ENCODE measurements at regions not wholly inside any gene's neighbourhood (a gene's known extent, or its start where the extent isn't known, plus 50 kb on each side); places are given as distances from the start of the nearest gene placed in this dataset.

DNA sequence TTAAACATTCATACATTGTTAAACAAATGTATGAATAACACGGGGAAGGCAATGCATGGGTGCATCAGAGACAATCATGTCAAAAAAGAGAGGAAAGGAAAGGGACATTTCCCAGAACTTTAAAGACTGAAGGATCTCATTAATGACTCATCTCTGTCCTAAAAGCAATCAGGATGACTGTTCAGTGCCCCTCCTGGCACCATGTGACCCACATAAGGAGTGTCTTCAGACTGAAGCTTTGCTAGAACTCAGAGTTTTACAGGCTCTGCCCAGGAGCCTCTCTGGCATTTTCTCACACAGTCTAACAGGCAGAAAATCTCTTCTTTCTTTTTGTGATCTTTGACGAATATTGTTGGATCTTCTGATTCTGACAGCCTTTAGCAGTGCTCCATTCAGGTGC lies 315.3 kb downstream of the OTUD1 start:
- H3K4me2 ChIP-seq (ENCODE audit: low read length) = no peak overlapping the region
- H3K4me1 ChIP-seq (ENCODE audit: insufficient read depth, low read length) = no peaks in the 10 kb centered on the region
- Mint-ChIP-seq H3K4me3 (ENCODE audit: unreplicated experiment) (no peak overlapping the region), H3K4me1 (ENCODE audit: low read depth, unreplicated experiment) (no peaks in the 10 kb centered on the region), H3K9me3 (ENCODE audit: unreplicated experiment) (no peaks in the 10 kb centered on the region), H3K27ac (ENCODE audit: unreplicated experiment) (no peak overlapping the region), H3K27me3 (ENCODE audit: low read depth, unreplicated experiment) (no peaks in the 10 kb centered on the region), H3K36me3 (ENCODE audit: low read depth, unreplicated experiment) (no peaks in the 10 kb centered on the region)
- H2AFZ ChIP-seq (ENCODE audit: low read depth, low read length) = no peak overlapping the region
- H3K27ac ChIP-seq (ENCODE audit: low read depth, low read length) = no peak overlapping the region
- H3K4me3 ChIP-seq (ENCODE audit: insufficient read depth, low read depth, low read length) = no peak overlapping the region
- H3K36me3 ChIP-seq (ENCODE audit: insufficient read depth, low read length) = no peaks in the 10 kb centered on the region
- H3K9me3 ChIP-seq (ENCODE audit: insufficient read depth, low read depth, low read length) = no peaks in the 10 kb centered on the region
- H3K79me2 ChIP-seq (ENCODE audit: insufficient read depth, low read length) = no peaks in the 10 kb centered on the region
- FAIRE-seq = no peak
- DNase-seq (ENCODE audit: low read depth) = no peak
- TF ChIP-seq CTCF (IDR thresholded peaks at IDR 0.05; ENCODE audit: insufficient read depth, low read depth, low read length) (no peak), EZH2 (IDR thresholded peaks at IDR 0.05; ENCODE audit: insufficient read depth, low read length) (no peak)
- no peak overlapping the region for H3K9ac ChIP-seq (ENCODE audit: low read length)
- H4K20me1 ChIP-seq (ENCODE audit: insufficient read depth, low read length) = no peaks in the 10 kb centered on the region
- H3K27me3 ChIP-seq (ENCODE audit: insufficient read depth, low read length) = no peaks in the 10 kb centered on the region

DNA sequence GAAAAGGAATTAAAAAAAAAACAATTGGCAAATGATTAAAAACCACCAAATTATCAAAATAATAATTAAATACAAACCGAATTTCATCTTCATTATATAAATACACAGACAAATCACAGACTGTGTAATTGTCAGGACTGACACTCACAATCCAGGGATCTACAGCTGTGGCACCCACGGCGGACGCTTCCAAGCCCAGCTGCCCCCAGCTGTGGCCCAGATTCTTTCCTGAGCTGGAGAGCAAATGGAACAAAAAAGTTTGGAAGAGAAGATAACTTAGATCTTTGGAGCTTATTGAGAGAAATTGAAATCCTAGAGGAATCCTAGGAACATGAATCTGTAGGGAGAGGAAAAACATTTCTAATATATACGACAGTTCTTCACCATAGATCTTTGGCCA lies 316.1 kb downstream of the OTUD1 start:
- Mint-ChIP-seq H3K36me3 (ENCODE audit: low read depth, unreplicated experiment) (no peaks in the 10 kb centered on the region), H3K27me3 (ENCODE audit: low read depth, unreplicated experiment) (peaks cover under 1% of the 10 kb centered on the region), H3K9me3 (ENCODE audit: unreplicated experiment) (no peaks in the 10 kb centered on the region), H3K27ac (ENCODE audit: unreplicated experiment) (no peak overlapping the region), H3K4me1 (ENCODE audit: low read depth, unreplicated experiment) (no peaks in the 10 kb centered on the region), H3K4me3 (ENCODE audit: unreplicated experiment) (no peak overlapping the region)
- H3K79me2 ChIP-seq (ENCODE audit: insufficient read depth, low read length) = no peaks in the 10 kb centered on the region
- no peaks in the 10 kb centered on the region for H3K36me3 ChIP-seq (ENCODE audit: insufficient read depth, low read length)
- TF ChIP-seq EZH2 (IDR thresholded peaks at IDR 0.05; ENCODE audit: insufficient read depth, low read length) = no peak
- no peak for TF ChIP-seq CTCF (IDR thresholded peaks at IDR 0.05; ENCODE audit: insufficient read depth, low read depth, low read length)
- no peak overlapping the region for H3K4me2 ChIP-seq (ENCODE audit: low read length)
- DNase-seq (ENCODE audit: low read depth) = no peak
- FAIRE-seq = no peak
- no peaks in the 10 kb centered on the region for H3K4me1 ChIP-seq (ENCODE audit: insufficient read depth, low read length)
- H2AFZ ChIP-seq (ENCODE audit: low read depth, low read length) = no peak overlapping the region
- H3K4me3 ChIP-seq (ENCODE audit: insufficient read depth, low read depth, low read length) = no peak overlapping the region
- H3K27me3 ChIP-seq (ENCODE audit: insufficient read depth, low read length) = no peaks in the 10 kb centered on the region
- no peak overlapping the region for H3K27ac ChIP-seq (ENCODE audit: low read depth, low read length)
- H3K9me3 ChIP-seq (ENCODE audit: insufficient read depth, low read depth, low read length) = no peaks in the 10 kb centered on the region
- H4K20me1 ChIP-seq (ENCODE audit: insufficient read depth, low read length) = no peaks in the 10 kb centered on the region
- H3K9ac ChIP-seq (ENCODE audit: low read length) = no peak overlapping the region

GRCh38 chr10:23755556-23755955 lies 316.7 kb downstream of the OTUD1 start:
- FAIRE-seq = no peak
- H3K4me1 ChIP-seq (ENCODE audit: insufficient read depth, low read length) = no peaks in the 10 kb centered on the region
- no peak overlapping the region for H3K4me3 ChIP-seq (ENCODE audit: insufficient read depth, low read depth, low read length)
- no peak overlapping the region for H3K4me3 Mint-ChIP-seq (ENCODE audit: unreplicated experiment)
- no peaks in the 10 kb centered on the region for H3K36me3 Mint-ChIP-seq (ENCODE audit: low read depth, unreplicated experiment)
- H3K27me3 ChIP-seq (ENCODE audit: insufficient read depth, low read length) = no peaks in the 10 kb centered on the region
- H2AFZ ChIP-seq (ENCODE audit: low read depth, low read length) = no peak overlapping the region
- H3K9ac ChIP-seq (ENCODE audit: low read length) = no peak overlapping the region
- H4K20me1 ChIP-seq (ENCODE audit: insufficient read depth, low read length) = no peaks in the 10 kb centered on the region
- H3K27me3 Mint-ChIP-seq (ENCODE audit: low read depth, unreplicated experiment) = peaks cover 5% of the 10 kb centered on the region
- no peak overlapping the region for H3K27ac Mint-ChIP-seq (ENCODE audit: unreplicated experiment)
- H3K36me3 ChIP-seq (ENCODE audit: insufficient read depth, low read length) = no peaks in the 10 kb centered on the region
- DNase-seq (ENCODE audit: low read depth) = no peak
- H3K79me2 ChIP-seq (ENCODE audit: insufficient read depth, low read length) = no peaks in the 10 kb centered on the region
- H3K9me3 Mint-ChIP-seq (ENCODE audit: unreplicated experiment) = no peaks in the 10 kb centered on the region
- H3K9me3 ChIP-seq (ENCODE audit: insufficient read depth, low read depth, low read length) = no peaks in the 10 kb centered on the region
- H3K4me1 Mint-ChIP-seq (ENCODE audit: low read depth, unreplicated experiment) = no peaks in the 10 kb centered on the region
- H3K27ac ChIP-seq (ENCODE audit: low read depth, low read length) = no peak overlapping the region
- TF ChIP-seq CTCF (IDR thresholded peaks at IDR 0.05; ENCODE audit: insufficient read depth, low read depth, low read length) = no peak
- no peak for TF ChIP-seq EZH2 (IDR thresholded peaks at IDR 0.05; ENCODE audit: insufficient read depth, low read length)
- H3K4me2 ChIP-seq (ENCODE audit: low read length) = no peak overlapping the region

All from astrocyte (in vitro differentiated cells and primary cell).